Neutrophil (primary cell): ENCODE measurements at regions not wholly inside any gene's neighbourhood (a gene's known extent, or its start where the extent isn't known, plus 50 kb on each side); places are given as distances from the start of the nearest gene placed in this dataset.

Source experiments
- H3K27ac ChIP-seq: fragments of 200-600 bp; sonication (generic); 2 replicates; pipeline ENCODE4 v1.5.1; 2016; ENCODE audit warnings: mild to moderate bottlenecking, moderate library complexity
- H3K27me3 ChIP-seq: fragments of 200-600 bp; sonication (generic); 2 replicates; pipeline ENCODE4 v1.6.0; 2016; ENCODE audit warnings: mild to moderate bottlenecking
- H3K36me3 ChIP-seq: fragments of 200-600 bp; sonication (generic); 2 replicates; pipeline ENCODE4 v1.5.1; 2017
- H3K4me1 ChIP-seq, 2 experiments: fragments of 200-600 bp in 1 of 2; sonication (generic) in 1 of 2; 1 replicate in 1 of 2; 2 replicates in 1 of 2; pipeline versions ENCODE4 v1.5.1 to v1.6.1; 2013 to 2016; ENCODE audit warnings: low read depth in 1 of 2, low read length in 1 of 2, mild to moderate bottlenecking in 1 of 2, moderate library complexity in 1 of 2; ENCODE audit not compliant: control insufficient read depth in 1 of 2, insufficient read depth in 1 of 2
- H3K4me3 ChIP-seq, 2 experiments: fragments of 200-600 bp in 1 of 2; sonication (generic) in 1 of 2; 1 replicate in 1 of 2; 2 replicates in 1 of 2; pipeline ENCODE4 v1.5.1; 2013 to 2016; ENCODE audit warnings: low read depth in 1 of 2, low read length in 1 of 2, mild to moderate bottlenecking in 1 of 2, moderate library complexity in 1 of 2
- H3K9me3 ChIP-seq: fragments of 200-600 bp; sonication (generic); 2 replicates; pipeline ENCODE4 v1.5.1; 2016
- TF ChIP-seq, protein P1 (sequence below): fragments of 200-600 bp; sonication (generic); IDR thresholded peaks from 2 replicates; pipeline ENCODE4 v1.5.1; 2016; ENCODE audit warnings: antibody characterized with exemption

DNA sequence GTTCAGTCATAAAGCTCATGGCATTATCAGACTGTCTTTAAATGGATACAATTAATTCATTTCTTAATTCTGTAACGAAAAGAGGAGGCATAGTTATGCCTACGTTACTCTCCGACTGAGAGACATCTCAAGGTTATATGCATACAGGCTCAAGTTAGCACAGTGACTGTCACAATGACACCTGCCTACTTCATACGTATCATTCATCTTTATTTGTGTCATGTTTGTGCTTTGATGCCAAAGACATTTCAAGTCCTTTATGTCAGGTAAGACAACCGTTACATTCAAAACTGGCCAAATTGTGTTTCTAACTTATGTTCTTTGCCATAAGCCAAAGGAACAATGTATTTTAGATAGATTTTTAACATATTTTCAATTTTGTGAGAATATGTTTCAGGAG is 328.8 kb upstream of the NRG3 start:
- no peak overlapping the region for H3K4me3 ChIP-seq
- no peaks in the 10 kb centered on the region for H3K9me3 ChIP-seq
- no peaks in the 10 kb centered on the region for H3K36me3 ChIP-seq
- H3K27ac ChIP-seq = no peak overlapping the region
- TF ChIP-seq, protein P1, sequence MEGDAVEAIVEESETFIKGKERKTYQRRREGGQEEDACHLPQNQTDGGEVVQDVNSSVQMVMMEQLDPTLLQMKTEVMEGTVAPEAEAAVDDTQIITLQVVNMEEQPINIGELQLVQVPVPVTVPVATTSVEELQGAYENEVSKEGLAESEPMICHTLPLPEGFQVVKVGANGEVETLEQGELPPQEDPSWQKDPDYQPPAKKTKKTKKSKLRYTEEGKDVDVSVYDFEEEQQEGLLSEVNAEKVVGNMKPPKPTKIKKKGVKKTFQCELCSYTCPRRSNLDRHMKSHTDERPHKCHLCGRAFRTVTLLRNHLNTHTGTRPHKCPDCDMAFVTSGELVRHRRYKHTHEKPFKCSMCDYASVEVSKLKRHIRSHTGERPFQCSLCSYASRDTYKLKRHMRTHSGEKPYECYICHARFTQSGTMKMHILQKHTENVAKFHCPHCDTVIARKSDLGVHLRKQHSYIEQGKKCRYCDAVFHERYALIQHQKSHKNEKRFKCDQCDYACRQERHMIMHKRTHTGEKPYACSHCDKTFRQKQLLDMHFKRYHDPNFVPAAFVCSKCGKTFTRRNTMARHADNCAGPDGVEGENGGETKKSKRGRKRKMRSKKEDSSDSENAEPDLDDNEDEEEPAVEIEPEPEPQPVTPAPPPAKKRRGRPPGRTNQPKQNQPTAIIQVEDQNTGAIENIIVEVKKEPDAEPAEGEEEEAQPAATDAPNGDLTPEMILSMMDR = no peak
- no peaks in the 10 kb centered on the region for H3K27me3 ChIP-seq
- H3K4me1 ChIP-seq = no peaks in the 10 kb centered on the region

DNA sequence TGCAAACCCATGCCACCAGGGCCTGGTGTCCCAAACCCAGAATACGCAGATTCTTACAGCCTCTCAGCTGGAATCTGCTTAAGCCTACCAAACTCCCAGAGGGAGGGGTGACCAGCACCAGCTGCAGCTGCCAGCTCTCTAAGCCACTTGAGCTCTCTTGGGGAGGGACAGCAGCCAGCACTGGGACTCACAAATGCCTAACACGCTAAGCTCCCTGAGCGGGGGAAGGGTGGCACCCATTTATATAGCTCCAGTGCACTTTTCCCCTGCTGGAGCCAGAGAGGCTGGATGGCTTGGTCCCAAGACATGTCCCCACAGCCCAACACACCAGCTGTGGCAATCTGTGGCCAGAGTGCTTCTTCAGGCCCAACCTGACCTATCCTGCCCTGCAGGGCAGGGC is 326.8 kb upstream of the NRG3 start:
- no peak overlapping the region for H3K27ac ChIP-seq
- TF ChIP-seq, protein P1 = no peak
- no peaks in the 10 kb centered on the region for H3K27me3 ChIP-seq
- H3K9me3 ChIP-seq = no peaks in the 10 kb centered on the region
- no peak overlapping the region for H3K4me3 ChIP-seq
- no peaks in the 10 kb centered on the region for H3K36me3 ChIP-seq
- H3K4me1 ChIP-seq = no peaks in the 10 kb centered on the region

GRCh38 chr10:81564143-81564542 is 310.9 kb upstream of the NRG3 start:
- TF ChIP-seq, protein P1 = no peak
- no peaks in the 10 kb centered on the region for H3K9me3 ChIP-seq
- no peaks in the 10 kb centered on the region for H3K4me1 ChIP-seq
- no peak overlapping the region for H3K4me3 ChIP-seq
- no peaks in the 10 kb centered on the region for H3K27me3 ChIP-seq
- no peaks in the 10 kb centered on the region for H3K36me3 ChIP-seq
- no peak overlapping the region for H3K27ac ChIP-seq

DNA sequence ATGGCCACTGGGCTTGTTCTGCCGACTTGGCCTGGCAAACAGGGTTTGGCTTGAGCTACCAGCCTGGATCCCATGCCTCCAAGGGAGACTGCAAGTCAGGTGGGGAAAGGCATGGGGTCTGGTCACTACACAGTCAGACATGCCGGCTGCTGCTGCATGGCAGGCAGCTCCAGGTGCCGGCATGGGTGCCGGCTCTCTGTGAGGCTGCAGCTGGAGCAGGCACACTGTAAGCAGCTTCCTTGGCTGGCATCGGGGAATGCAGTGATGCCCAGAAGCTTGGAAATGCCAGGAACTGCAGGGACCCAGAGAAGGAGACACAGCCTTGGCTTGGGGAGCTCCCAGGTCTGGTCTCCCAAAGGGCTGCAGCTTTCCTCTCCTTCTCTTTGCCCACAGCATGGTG is 305.5 kb upstream of the NRG3 start:
- Histone ChIP-seq H3K27ac (no peak overlapping the region), H3K27me3 (no peaks in the 10 kb centered on the region), H3K9me3 (no peaks in the 10 kb centered on the region), H3K36me3 (no peaks in the 10 kb centered on the region), H3K4me1 (no peaks in the 10 kb centered on the region), H3K4me3 (no peak overlapping the region)
- TF ChIP-seq, protein P1 = no peak

DNA sequence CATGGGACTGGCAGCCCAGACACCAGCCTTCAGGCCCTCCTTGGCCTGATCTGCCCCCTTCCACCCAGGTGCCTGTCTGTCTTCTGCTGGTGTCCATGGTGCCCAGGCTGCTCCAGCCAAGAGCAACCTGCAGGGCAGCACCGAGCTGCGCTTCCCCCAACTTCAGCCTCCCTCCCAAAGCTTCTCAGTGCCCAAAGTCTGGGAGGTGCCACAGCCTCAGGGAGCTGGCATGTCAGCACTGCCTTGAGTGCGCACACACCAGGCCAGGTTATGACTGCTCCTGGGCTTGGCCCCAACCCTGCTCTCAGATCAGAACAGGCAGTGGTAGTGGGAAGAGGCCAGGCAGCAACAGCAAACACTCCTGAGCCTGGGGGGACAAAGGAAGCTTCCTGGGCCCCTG is 304.6 kb upstream of the NRG3 start:
- H3K4me3 ChIP-seq = no peak overlapping the region
- H3K27me3 ChIP-seq = no peaks in the 10 kb centered on the region
- no peaks in the 10 kb centered on the region for H3K9me3 ChIP-seq
- no peaks in the 10 kb centered on the region for H3K36me3 ChIP-seq
- H3K27ac ChIP-seq = no peak overlapping the region
- H3K4me1 ChIP-seq = no peaks in the 10 kb centered on the region
- TF ChIP-seq, protein P1 = no peak
